KMS-11 (cell line): ENCODE measurements at regions not wholly inside any gene's neighbourhood (a gene's known extent, or its start where the extent isn't known, plus 50 kb on each side); places are given as distances from the start of the nearest gene placed in this dataset.
"Not testable (repeated sequence)": the region's sequence is repeated elsewhere in the genome, so short reads cannot be mapped to it uniquely, and the experiment has no call there.

Source experiments
- H2AFZ ChIP-seq: fragments of 200-600 bp; sonication (generic); 2 replicates; pipeline ENCODE4 v1.6.1; 2016; ENCODE audit warnings: antibody characterized with exemption, mixed run types, low read depth
- H3K27ac ChIP-seq: fragments of 200-600 bp; sonication (generic); 2 replicates; pipeline ENCODE4 v1.6.1; 2016; ENCODE audit warnings: mild to moderate bottlenecking, mixed run types
- H3K27me3 ChIP-seq: fragments of 200-600 bp; sonication (generic); 2 replicates; pipeline ENCODE4 v1.6.1; 2017; ENCODE audit warnings: mild to moderate bottlenecking, low read depth, mixed run types, moderate library complexity; ENCODE audit not compliant: insufficient read depth
- H3K36me3 ChIP-seq: fragments of 200-600 bp; sonication (generic); 2 replicates; pipeline ENCODE4 v1.6.1; 2017; ENCODE audit warnings: mild to moderate bottlenecking, mixed run types; ENCODE audit not compliant: insufficient read depth
- H3K4me1 ChIP-seq: fragments of 200-600 bp; sonication (generic); 2 replicates; pipeline ENCODE4 v1.6.1; 2016; ENCODE audit warnings: mild to moderate bottlenecking, low read depth, mixed run types; ENCODE audit not compliant: poor library complexity, severe bottlenecking
- H3K4me2 ChIP-seq: fragments of 200-600 bp; sonication (generic); 2 replicates; pipeline ENCODE4 v1.7.0; 2016; ENCODE audit warnings: mild to moderate bottlenecking, mixed run types
- H3K4me3 ChIP-seq: fragments of 200-600 bp; sonication (generic); IDR thresholded peaks from 2 replicates; pipeline ENCODE4 v1.6.1; 2017; ENCODE audit warnings: low read depth, low read length, mixed read lengths; ENCODE audit not compliant: insufficient read depth
- H3K79me2 ChIP-seq: fragments of 200-600 bp; sonication (generic); 2 replicates; pipeline ENCODE4 v1.6.1; 2016; ENCODE audit warnings: low read depth, mixed run types; ENCODE audit not compliant: insufficient read depth
- H3K9ac ChIP-seq: fragments of 200-600 bp; sonication (generic); 2 replicates; pipeline ENCODE4 v1.6.1; 2016; ENCODE audit warnings: mild to moderate bottlenecking, mixed run types
- H4K20me1 ChIP-seq: fragments of 200-600 bp; sonication (generic); 2 replicates; pipeline ENCODE4 v1.6.1; 2016; ENCODE audit warnings: mild to moderate bottlenecking, mixed run types; ENCODE audit not compliant: insufficient read depth
- CTCF ChIP-seq: fragments of 200-600 bp; sonication (generic); conservative IDR thresholded peaks from 2 replicates; pipeline ENCODE4 v1.6.1; 2017; ENCODE audit warnings: low read depth, mild to moderate bottlenecking, antibody characterized with exemption, low read length, moderate library complexity, mixed read lengths

DNA sequence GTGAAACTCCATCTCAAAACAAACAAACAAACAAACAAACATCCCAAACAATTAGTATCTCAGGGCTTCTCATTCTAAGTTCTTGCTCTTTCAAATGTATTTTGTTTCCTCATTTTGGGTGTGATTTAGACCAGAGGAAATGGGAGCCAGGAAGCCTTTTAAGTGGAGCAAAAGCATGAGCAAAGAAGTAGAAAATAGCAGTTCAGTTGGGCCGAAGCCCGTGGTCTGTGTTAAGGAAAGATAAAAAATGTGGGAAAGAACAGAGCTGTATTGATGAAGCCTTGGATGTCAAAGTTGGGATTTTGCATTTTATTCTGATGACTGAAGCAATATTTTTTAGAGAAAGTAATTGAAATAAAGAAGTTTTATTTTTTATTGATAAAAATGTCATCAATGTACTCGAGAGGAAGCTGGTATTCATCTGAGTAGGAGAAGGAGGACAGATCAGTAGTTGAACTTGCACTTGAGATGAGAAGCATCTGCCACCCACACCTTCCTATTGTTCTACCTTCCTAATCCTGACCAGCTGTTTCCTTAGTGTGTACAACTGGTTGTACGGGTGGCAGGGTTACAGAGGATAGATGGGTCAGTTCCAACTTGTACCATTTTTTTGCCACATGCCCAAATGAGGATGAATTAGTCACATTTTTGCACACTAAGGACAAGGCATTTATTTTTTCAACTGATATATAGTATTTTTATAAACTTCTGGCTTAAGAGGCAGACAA lies 56.1 kb downstream of the KIAA0408 start:
- Histone ChIP-seq H3K4me2 (peak overlapping the region; percentile 40), H3K4me3 (no peak overlapping the region), H3K27me3 (no peaks in the 10 kb centered on the region), H4K20me1 (no peaks in the 10 kb centered on the region), H3K4me1 (peaks cover 26% of the 10 kb centered on the region), H2AFZ (peak overlapping the region; percentile 43; the same call in 1 of the 2 replicates), H3K27ac (peak overlapping the region; percentile 75), H3K9ac (peak overlapping the region; percentile 31; the same call in 1 of the 2 replicates), H3K36me3 (no peaks in the 10 kb centered on the region), H3K79me2 (no peaks in the 10 kb centered on the region)
- no peak for TF ChIP-seq CTCF

- H3K4me2 ChIP-seq = no peak overlapping the region
- no peaks in the 10 kb centered on the region for H3K27me3 ChIP-seq
- no peaks in the 10 kb centered on the region for H3K36me3 ChIP-seq
- H3K4me3 ChIP-seq = no peak overlapping the region
- H3K4me1 ChIP-seq = peaks cover 7% of the 10 kb centered on the region
- no peak overlapping the region for H3K27ac ChIP-seq
- no peaks in the 10 kb centered on the region for H4K20me1 ChIP-seq
- no peak for TF ChIP-seq CTCF
- no peak overlapping the region for H3K9ac ChIP-seq
- no peaks in the 10 kb centered on the region for H3K79me2 ChIP-seq
- H2AFZ ChIP-seq = no peak overlapping the region
These were observed 54.6 kb upstream of the ECHDC1 start for GRCh38 chr6:127397729-127398630.

- H3K4me2 ChIP-seq, H3K79me2 ChIP-seq, H3K27me3 ChIP-seq, H3K4me3 ChIP-seq, H3K4me1 ChIP-seq, H4K20me1 ChIP-seq, H3K9ac ChIP-seq, H2AFZ ChIP-seq, H3K36me3 ChIP-seq, H3K27ac ChIP-seq: not testable (repeated sequence)
These were observed 53.8 kb upstream of the ECHDC1 start for GRCh38 chr6:127397171-127397597.
